ENCODE measurements at regions not wholly inside any gene's neighbourhood (a gene's known extent, or its start where the extent isn't known, plus 50 kb on each side); places are given as distances from the start of the nearest gene placed in this dataset.

DNA sequence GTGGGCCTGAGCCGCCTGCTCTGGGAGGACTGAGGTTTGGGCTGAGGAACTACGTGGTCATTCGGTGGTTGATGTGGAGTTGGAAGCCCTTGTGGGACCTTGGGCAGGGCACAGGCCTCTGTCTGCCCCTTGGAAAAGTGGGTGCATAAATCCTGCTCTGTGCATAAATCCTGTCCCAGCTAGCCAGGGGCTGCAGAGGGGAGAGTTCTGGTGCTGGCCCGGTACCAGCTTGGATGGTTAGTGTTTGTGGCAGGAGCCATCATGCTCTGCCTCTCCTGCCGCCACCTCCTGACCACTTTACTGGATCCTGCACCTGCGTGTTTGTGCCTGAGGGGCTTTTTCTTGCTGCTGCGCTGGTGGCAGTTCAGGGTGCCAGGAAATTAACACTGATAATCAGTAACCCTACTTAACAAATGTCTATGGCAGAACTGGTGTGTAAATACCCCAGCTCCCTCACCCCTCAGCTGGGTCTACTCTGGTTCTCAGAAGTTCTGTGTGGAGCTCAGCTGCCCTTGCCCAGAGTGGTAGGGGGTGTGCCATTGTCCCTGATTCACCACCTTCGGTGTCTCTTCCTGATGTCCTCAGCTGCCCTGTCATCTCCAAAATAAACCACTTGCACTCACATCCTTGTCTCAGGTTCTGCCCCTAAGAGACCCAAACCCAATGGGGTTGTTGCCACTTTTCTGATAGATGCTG, 156.8 kb downstream of the GLI2 start:
- Histone ChIP-seq H3K9me3 (ENCODE audit: low read depth) (no peaks in the 10 kb centered on the region), H3K4me3 (no peak overlapping the region), H3K9me2 (replicated peaks; ENCODE audit: insufficient read depth) (no peaks in the 10 kb centered on the region), H3K4me2 (no peak overlapping the region), H4K20me1 (ENCODE audit: insufficient read depth, poor library complexity, severe bottlenecking) (no peaks in the 10 kb centered on the region), H3K79me2 (no peaks in the 10 kb centered on the region), H3K4me1 (ENCODE audit: insufficient read depth) (peaks cover 18% of the 10 kb centered on the region), H3K27ac (peak overlapping the region; percentile 68), H2AFZ (no peak overlapping the region), H3K27me3 (no peaks in the 10 kb centered on the region), H3K36me3 (replicated peaks; ENCODE audit: insufficient read depth, low read depth) (no peaks in the 10 kb centered on the region)
- no peak for DNase-seq (ENCODE audit: low spot score)
- WGBS (ENCODE audit: low lambda C conversion rate, missing lambda C conversion rate), result 99% methylated on average over 8 of the region's 8 CpGs
- TF ChIP-seq EZH2phosphoT487 (IDR thresholded peaks at IDR 0.05; ENCODE audit: low read depth, severe bottlenecking, unreplicated experiment), result no peak
- TF ChIP-seq EZH2 (IDR thresholded peaks at IDR 0.05; ENCODE audit: borderline replicate concordance), result no peak
- TF ChIP-seq, protein P1, sequence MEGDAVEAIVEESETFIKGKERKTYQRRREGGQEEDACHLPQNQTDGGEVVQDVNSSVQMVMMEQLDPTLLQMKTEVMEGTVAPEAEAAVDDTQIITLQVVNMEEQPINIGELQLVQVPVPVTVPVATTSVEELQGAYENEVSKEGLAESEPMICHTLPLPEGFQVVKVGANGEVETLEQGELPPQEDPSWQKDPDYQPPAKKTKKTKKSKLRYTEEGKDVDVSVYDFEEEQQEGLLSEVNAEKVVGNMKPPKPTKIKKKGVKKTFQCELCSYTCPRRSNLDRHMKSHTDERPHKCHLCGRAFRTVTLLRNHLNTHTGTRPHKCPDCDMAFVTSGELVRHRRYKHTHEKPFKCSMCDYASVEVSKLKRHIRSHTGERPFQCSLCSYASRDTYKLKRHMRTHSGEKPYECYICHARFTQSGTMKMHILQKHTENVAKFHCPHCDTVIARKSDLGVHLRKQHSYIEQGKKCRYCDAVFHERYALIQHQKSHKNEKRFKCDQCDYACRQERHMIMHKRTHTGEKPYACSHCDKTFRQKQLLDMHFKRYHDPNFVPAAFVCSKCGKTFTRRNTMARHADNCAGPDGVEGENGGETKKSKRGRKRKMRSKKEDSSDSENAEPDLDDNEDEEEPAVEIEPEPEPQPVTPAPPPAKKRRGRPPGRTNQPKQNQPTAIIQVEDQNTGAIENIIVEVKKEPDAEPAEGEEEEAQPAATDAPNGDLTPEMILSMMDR (IDR thresholded peaks at IDR 0.05; ENCODE audit: poor library complexity), result no peak

DNA sequence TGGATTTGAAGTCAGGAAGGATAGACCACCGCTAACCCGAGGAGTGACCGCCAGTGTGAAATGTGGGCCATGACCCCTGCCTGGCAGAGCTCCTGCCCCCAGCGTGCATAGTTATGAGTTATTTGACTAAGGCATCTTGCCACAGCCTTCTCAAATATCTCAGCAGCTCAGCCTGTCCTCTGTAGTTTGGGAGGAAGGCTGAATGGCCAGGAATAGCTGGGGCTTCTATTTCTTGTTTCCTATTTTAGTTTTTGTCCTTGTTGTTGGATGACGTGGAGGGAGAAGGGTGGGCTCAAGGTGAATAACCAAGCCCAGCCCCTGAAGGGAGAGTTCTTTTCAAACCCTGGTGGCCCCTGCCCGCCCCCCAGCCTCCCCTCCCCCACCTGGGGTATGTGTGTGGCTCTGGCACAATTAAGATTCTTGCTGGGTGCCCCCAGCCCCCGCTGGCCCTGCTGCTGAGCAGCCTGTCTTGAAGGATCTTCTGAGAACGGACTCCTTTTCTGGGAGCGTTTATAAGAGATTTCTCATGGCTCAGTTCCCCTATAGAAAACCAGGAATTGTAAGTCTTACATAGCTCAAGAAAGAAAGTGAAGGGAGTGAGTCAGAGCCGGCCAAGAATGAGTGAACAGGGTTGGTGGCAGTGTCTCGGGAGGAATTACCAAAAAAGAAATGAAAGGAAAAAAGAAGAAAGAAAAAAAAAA, 157.4 kb downstream of the GLI2 start:
- Histone ChIP-seq H3K9me3 (ENCODE audit: low read depth) (no peaks in the 10 kb centered on the region), H3K4me3 (no peak overlapping the region), H4K20me1 (ENCODE audit: insufficient read depth, poor library complexity, severe bottlenecking) (no peaks in the 10 kb centered on the region), H3K4me2 (peak overlapping the region; percentile 54), H3K27ac (peak overlapping the region; percentile 68), H3K36me3 (replicated peaks; ENCODE audit: insufficient read depth, low read depth) (no peaks in the 10 kb centered on the region), H3K27me3 (no peaks in the 10 kb centered on the region), H3K9me2 (replicated peaks; ENCODE audit: insufficient read depth) (no peaks in the 10 kb centered on the region), H2AFZ (no peak overlapping the region), H3K79me2 (no peaks in the 10 kb centered on the region), H3K4me1 (ENCODE audit: insufficient read depth) (peaks cover 18% of the 10 kb centered on the region)
- DNase-seq (ENCODE audit: low spot score), result no peak
- WGBS (ENCODE audit: low lambda C conversion rate, missing lambda C conversion rate), result 53% methylated on average over 11 of the region's 11 CpGs
- TF ChIP-seq, protein P1 (IDR thresholded peaks at IDR 0.05; ENCODE audit: poor library complexity), result no peak
- TF ChIP-seq EZH2phosphoT487 (IDR thresholded peaks at IDR 0.05; ENCODE audit: low read depth, severe bottlenecking, unreplicated experiment), result no peak

DNA sequence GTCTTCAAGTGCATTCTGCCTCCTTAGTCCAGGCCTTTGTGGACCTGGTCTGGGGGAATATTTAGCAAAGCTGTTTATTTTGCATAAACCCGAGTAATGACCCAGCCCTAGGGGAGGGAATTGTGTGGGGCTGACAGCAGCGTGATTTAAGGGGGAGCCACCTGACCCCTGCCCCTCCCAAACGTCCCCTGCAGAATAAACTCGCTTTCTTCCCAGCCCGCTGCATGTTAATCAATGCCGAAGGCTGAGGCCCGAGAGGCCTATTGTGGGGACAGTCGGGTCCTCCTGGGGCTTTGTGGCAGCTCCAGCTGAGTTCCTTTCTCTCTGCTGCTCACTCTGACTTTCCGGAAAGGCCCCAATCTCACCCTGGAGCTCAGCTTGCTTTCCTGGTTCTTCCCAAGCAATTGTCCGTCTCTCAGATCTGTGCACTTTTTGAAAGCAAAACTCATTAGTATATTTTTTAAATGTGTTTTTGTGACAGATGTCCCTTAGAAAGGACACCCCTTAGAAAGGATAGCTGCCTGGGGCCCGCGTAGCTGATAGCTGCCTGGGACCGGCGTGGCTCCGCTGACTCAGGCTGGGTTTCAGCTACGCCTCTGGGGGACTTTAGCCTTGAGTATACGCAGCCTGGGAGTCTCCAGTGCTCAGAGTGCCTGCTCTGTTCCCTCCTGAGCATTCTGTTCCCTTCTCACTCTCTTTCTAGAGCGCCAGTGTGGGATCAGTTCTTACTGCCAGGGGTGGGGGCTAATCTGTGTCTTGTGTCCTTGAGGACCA, 158.3 kb downstream of the GLI2 start:
- peak; percentile 54 for DNase-seq (ENCODE audit: low spot score)
- H3K4me3 ChIP-seq, result no peak overlapping the region
- H3K27me3 ChIP-seq, result no peaks in the 10 kb centered on the region
- peak overlapping the region; percentile 54 for H3K4me2 ChIP-seq
- H3K9me2 ChIP-seq (replicated peaks; ENCODE audit: insufficient read depth), result no peaks in the 10 kb centered on the region
- 47% methylated on average over 18 of the region's 18 CpGs for WGBS (ENCODE audit: low lambda C conversion rate, missing lambda C conversion rate)
- no peaks in the 10 kb centered on the region for H4K20me1 ChIP-seq (ENCODE audit: insufficient read depth, poor library complexity, severe bottlenecking)
- no peaks in the 10 kb centered on the region for H3K9me3 ChIP-seq (ENCODE audit: low read depth)
- no peak for TF ChIP-seq EZH2phosphoT487 (IDR thresholded peaks at IDR 0.05; ENCODE audit: low read depth, severe bottlenecking, unreplicated experiment)
- no peak for TF ChIP-seq EZH2 (IDR thresholded peaks at IDR 0.05; ENCODE audit: borderline replicate concordance)
- TF ChIP-seq, protein P1 (IDR thresholded peaks at IDR 0.05; ENCODE audit: poor library complexity), result no peak
- H2AFZ ChIP-seq, result no peak overlapping the region
- no peaks in the 10 kb centered on the region for H3K36me3 ChIP-seq (replicated peaks; ENCODE audit: insufficient read depth, low read depth)
- H3K4me1 ChIP-seq (ENCODE audit: insufficient read depth), result peaks cover 25% of the 10 kb centered on the region
- H3K79me2 ChIP-seq, result no peaks in the 10 kb centered on the region
- H3K27ac ChIP-seq, result peak overlapping the region; percentile 68
